ENCODE measurements at regions not wholly inside any gene's neighbourhood (a gene's known extent, or its start where the extent isn't known, plus 50 kb on each side); places are given as distances from the start of the nearest gene placed in this dataset.

- H3K27ac ChIP-seq: peak overlapping the region in 1 of 4 donors; percentile 22
- no peak for TF ChIP-seq POLR2AphosphoS5 (IDR thresholded peaks at IDR 0.05)
- TF ChIP-seq EP300 (IDR thresholded peaks at IDR 0.05): no peak
- TF ChIP-seq CTCF (IDR thresholded peaks at IDR 0.05): no peak
- TF ChIP-seq POLR2A (IDR thresholded peaks at IDR 0.05): no peak
- H3K4me3 ChIP-seq: no peak overlapping the region
- ATAC-seq: peak; percentile 58
- H3K9me3 ChIP-seq: no peaks in the 10 kb centered on the region
- H3K36me3 ChIP-seq: no peaks in the 10 kb centered on the region
- peaks cover 0 to 6% (median 0%) of the 10 kb centered on the region in 3 donors for H3K4me1 ChIP-seq
- 41 to 45% methylated on average over 2 of the region's 2 CpGs for WGBS, 2 donors (ENCODE audit: low coverage in 1 of 2)
- no peaks in the 10 kb centered on the region for H3K27me3 ChIP-seq
Observed at GRCh38 chr6:121851056-121851455, 415.6 kb downstream of the GJA1 start.

GRCh38 chr6:121853686-121854085 is 418.2 kb downstream of the GJA1 start:
- ATAC-seq: no peak
- no peaks in the 10 kb centered on the region for H3K9me3 ChIP-seq
- no peak overlapping the region for H3K27ac ChIP-seq
- H3K4me3 ChIP-seq: no peak overlapping the region
- no peaks in the 10 kb centered on the region for H3K27me3 ChIP-seq
- TF ChIP-seq POLR2A (IDR thresholded peaks at IDR 0.05): no peak
- peaks cover 0 to 9% (median 0%) of the 10 kb centered on the region in 3 donors for H3K4me1 ChIP-seq
- H3K36me3 ChIP-seq: no peaks in the 10 kb centered on the region
- 75 to 94% methylated on average over 2 to 4 of the region's 4 CpGs for WGBS, 2 donors (ENCODE audit: low coverage in 1 of 2)

- Histone ChIP-seq H3K9me3 (no peaks in the 10 kb centered on the region), H3K27ac (no peak overlapping the region), H3K27me3 (no peaks in the 10 kb centered on the region), H3K4me1 (peaks cover 0 to 9% (median 0%) of the 10 kb centered on the region in 3 donors), H3K4me3 (no peak overlapping the region), H3K36me3 (no peaks in the 10 kb centered on the region)
- TF ChIP-seq EP300 (IDR thresholded peaks at IDR 0.05) (no peak), POLR2AphosphoS5 (IDR thresholded peaks at IDR 0.05) (no peak), POLR2A (IDR thresholded peaks at IDR 0.05) (no peak), CTCF (IDR thresholded peaks at IDR 0.05) (no peak)
- 49 to 71% methylated on average over 4 of the region's 4 CpGs for WGBS, 2 donors (ENCODE audit: low coverage in 1 of 2)
- no peak for ATAC-seq
Observed at GRCh38 chr6:121855521-121855920, 420.1 kb downstream of the GJA1 start.

GRCh38 chr6:121856296-121856695 is 420.9 kb downstream of the GJA1 start:
- no peak for TF ChIP-seq POLR2AphosphoS5 (IDR thresholded peaks at IDR 0.05)
- no peak for TF ChIP-seq CTCF (IDR thresholded peaks at IDR 0.05)
- TF ChIP-seq EP300 (IDR thresholded peaks at IDR 0.05): no peak
- no peak for TF ChIP-seq POLR2A (IDR thresholded peaks at IDR 0.05)
- Histone ChIP-seq H3K27me3 (no peaks in the 10 kb centered on the region), H3K4me1 (peaks cover 0 to 4% (median 0%) of the 10 kb centered on the region in 3 donors), H3K36me3 (no peaks in the 10 kb centered on the region), H3K27ac (no peak overlapping the region), H3K4me3 (no peak overlapping the region), H3K9me3 (no peaks in the 10 kb centered on the region)
- 71 to 73% methylated on average over 2 of the region's 2 CpGs for WGBS, 2 donors (ENCODE audit: low coverage in 1 of 2)
- ATAC-seq: no peak

GRCh38 chr6:121857551-121857950 is 422.1 kb downstream of the GJA1 start:
- H3K27ac ChIP-seq: no peak overlapping the region
- no peak for ATAC-seq
- 85 to 100% methylated on average over 1 to 2 of the region's 2 CpGs for WGBS, 2 donors (ENCODE audit: low coverage in 1 of 2)
- peaks cover 0 to 4% (median 0%) of the 10 kb centered on the region in 3 donors for H3K4me1 ChIP-seq
- no peaks in the 10 kb centered on the region for H3K9me3 ChIP-seq
- H3K4me3 ChIP-seq: no peak overlapping the region
- TF ChIP-seq POLR2AphosphoS5 (IDR thresholded peaks at IDR 0.05): no peak
- TF ChIP-seq POLR2A (IDR thresholded peaks at IDR 0.05): no peak
- no peak for TF ChIP-seq EP300 (IDR thresholded peaks at IDR 0.05)
- no peak for TF ChIP-seq CTCF (IDR thresholded peaks at IDR 0.05)
- no peaks in the 10 kb centered on the region for H3K27me3 ChIP-seq
- no peaks in the 10 kb centered on the region for H3K36me3 ChIP-seq

Measured in gastroesophageal sphincter (tissue), 4 donors.